Head of caudate nucleus (tissue), 42 donors: ENCODE measurements at regions not wholly inside any gene's neighbourhood (a gene's known extent, or its start where the extent isn't known, plus 50 kb on each side); places are given as distances from the start of the nearest gene placed in this dataset.
A peak's percentile ranks its signal among the peaks of the same experiment; 100 is the strongest.
"Not testable (repeated sequence)": the region's sequence is repeated elsewhere in the genome, so short reads cannot be mapped to it uniquely, and the experiment has no call there.

ENCODE experiments used
- DNase-seq, 42 donors: peaks; one replicate each; pipeline versions ENCODE4 v3.0.0 to v3.0.0-alpha.2; 2020 to 2021; ENCODE audit warnings: mixed read lengths in 7 of 42
- intact Hi-C: fragments of 100-400 bp; cut with DNase I; formaldehyde crosslinking; loops from one replicate; pipeline ENCODE4 v1.15.0; 2022

DNA sequence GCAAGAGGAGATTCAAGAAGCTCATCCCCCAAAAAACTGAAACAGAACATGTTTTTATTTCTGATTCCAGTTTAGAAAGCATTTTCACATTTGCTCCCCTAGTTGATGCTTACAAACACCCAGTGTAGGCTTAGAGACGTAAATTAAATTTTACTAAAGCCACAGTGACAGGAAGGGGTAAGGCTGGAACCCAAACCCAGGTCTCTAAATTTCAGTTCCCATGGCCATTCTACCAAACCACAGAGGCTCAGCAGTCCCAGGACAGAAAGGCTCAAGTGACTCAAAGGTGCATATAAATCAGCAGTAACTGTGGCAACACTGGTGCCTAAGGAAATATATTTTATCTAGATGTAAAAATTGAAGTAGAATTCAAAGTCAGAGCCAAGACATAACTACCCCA, 128.7 kb downstream of the CEP120 start:
- intact Hi-C loops: no loop called here
- no peak for DNase-seq

- intact Hi-C loops: no loop called here
Measured at GRCh38 chr5:123289210-123289609, 134.0 kb downstream of the CEP120 start.

GRCh38 chr5:123287881-123288280, 135.3 kb downstream of the CEP120 start:
- intact Hi-C loops: no loop called here

More at GRCh38 chr5:123289210-123289609, 134.0 kb downstream of the CEP120 start:
- DNase-seq: no peak

DNA sequence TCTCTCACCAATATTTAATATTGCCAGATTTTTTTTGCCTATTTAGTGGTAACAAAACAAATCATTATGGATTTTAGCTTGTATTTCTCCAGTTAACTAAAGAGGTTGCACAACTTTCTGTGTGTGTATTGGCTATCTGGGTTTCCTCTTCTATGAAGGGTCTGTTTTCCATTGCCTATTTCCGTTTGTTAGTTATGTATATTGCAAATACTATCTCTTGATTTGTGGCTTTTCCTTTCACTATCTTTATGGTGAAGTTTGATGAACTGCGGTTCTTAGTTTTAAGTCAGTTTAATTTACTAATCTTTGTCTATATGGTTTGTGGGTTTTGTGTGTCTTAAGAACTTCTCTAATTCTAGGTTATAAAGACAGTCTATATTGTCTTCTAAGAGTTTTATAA, 136.3 kb downstream of the CEP120 start:
- intact Hi-C loops: no loop called here
- no peak for DNase-seq

More at GRCh38 chr5:123287881-123288280, 135.3 kb downstream of the CEP120 start:
- DNase-seq: no peak

DNA sequence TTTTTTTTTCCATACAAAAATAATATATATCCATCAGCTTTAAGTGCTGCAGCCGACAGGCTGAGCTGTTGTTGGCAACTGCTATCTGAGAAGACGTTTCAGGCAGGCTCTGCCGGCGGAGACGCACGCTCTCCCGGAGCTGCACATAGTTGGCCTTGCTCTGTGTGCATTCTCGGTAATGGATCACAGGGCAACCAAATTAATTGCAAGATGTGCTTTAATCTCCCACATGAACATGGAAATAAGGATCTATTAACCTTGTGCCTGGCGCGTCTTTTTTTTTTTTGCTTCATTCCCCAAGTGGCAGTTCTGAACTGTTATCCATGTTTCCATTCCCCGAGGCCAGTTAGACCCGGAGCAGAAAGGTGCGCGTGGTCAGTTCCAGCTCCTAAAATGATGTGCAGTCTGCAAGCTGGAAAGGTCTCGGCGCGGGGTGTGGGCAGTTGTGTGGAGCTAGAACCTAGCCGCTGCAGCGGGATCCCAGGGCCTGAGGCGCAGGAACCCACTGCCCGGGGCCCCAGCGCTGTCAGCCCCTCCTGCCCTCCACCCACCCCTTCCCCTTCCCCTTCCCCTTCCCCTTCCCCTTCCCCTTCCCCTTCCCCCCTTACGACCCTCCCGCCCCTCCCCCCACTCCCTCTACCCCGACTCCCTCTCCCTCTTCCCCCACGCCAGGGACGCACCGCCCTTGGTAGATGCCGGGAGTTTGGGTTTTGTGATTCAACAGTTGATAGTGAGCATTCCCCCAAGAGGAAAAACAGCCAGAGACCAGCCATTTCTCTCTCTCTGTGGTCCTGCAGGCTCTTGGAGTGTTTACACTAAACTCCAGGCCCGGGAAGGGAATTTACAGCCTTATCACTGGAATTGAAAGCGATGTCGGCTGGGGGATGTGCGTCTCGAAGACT, 137.8 kb downstream of the CEP120 start:
- DNase-seq: peak in 30 of 42 donors; percentile 2 to 62 (median 22)
- intact Hi-C loops: no loop called here

DNA sequence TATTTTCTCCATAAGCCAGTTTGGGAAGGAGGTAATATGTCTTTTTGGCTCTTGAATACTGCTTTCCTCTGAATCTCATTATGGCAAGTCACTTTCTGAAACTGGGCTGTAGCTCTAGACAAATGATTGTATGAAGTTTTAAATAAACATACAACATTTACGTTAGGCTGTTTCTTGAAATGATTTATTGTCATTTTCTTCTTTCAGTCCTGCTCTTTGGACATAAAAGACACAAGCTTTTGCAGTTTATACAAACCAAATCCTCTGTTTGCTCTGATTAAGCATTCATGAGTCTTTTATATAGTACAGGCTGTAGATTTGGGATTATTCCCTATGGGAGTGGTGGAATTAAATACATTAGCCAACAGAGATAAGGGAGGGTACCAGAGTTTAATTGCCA, 139.7 kb downstream of the CEP120 start:
- DNase-seq: no peak
- intact Hi-C loops: no loop called here

GRCh38 chr5:123283031-123283430, 140.2 kb downstream of the CEP120 start:
- intact Hi-C loops: no loop called here
- DNase-seq: no peak

GRCh38 chr5:123282444-123282843, 140.8 kb downstream of the CEP120 start:
- no peak for DNase-seq
- intact Hi-C loops: no loop called here

GRCh38 chr5:123280854-123281253, 142.3 kb downstream of the CEP120 start:
- intact Hi-C loops, DNase-seq: not testable (repeated sequence)

DNA sequence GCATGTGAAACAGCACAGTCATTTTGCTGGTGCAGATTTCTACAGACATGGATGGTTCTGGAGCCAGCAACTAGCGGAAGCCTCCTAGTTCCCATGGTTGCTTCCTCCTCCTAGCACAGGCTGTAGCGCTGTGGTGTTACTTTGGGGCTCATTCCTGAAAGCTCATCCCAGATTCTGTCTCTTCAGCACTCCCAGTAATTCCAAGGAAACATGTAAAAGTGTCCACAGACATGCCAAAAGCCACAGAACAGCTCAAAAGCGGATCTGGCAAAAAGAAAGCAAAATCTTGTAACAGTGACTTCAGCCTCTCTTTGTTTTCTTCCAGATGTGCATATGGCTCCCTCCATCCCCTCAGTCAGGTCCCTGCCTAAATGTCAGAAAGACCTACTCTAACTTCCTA, 144.1 kb downstream of the CEP120 start:
- no peak for DNase-seq
- intact Hi-C loops: no loop called here

DNA sequence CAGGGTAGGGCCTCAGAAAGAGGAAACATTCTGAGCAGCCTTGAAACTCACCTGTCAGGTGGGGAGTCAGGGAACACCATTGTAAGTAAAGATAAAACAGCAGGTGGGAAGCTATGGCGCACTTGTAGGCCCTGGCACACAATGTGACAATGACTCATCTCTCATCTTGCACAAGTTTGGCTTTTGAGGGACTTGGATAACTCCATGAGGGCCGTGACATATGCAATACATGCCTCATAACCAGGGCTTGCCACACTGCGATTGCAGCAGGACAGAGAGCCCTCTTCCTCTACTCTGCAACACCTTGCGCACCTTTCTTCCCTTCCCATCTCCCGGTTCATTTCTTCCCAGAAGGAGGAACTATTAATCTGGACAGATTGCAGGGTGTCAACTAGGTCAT, 144.9 kb downstream of the CEP120 start:
- no peak for DNase-seq
- intact Hi-C loops: no loop called here

DNA sequence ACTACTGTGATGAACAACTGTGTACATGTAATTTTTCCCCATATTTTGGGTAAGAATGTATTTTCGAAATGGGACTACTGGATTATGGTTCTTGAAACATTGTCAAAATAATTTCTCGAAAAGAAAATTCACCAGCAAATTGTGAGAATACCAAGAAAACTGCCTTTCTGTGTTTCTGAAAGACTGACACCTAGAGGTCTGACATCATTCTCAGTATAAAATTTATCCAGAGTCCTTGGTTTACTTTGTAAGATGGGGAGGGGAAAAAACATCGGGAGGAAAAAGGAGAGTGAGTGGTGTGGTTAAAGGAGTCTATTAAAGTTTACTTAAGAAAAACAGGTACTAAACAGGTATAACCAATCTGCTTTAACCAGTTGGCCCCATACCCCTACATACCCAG, 149.2 kb downstream of the CEP120 start:
- intact Hi-C loops: no loop called here
- no peak for DNase-seq

DNA sequence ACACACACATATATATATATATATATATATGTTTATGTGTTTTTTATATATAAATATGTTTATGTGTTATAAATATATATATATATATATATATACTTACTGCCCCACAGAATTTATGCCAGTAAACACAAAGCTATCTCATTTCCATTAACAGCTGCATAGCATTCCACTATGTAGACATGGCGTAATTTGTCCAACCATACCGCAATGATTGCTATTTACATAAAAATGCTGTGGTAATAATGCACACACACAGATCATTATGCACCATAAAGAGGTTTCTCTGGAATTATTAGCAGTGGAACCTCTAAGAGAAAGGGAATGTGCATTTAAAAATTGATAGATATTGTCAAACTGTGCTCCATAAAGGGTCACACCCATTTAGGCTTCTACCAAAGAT, 150.1 kb downstream of the CEP120 start:
- intact Hi-C loops: no loop called here
- no peak for DNase-seq

DNA sequence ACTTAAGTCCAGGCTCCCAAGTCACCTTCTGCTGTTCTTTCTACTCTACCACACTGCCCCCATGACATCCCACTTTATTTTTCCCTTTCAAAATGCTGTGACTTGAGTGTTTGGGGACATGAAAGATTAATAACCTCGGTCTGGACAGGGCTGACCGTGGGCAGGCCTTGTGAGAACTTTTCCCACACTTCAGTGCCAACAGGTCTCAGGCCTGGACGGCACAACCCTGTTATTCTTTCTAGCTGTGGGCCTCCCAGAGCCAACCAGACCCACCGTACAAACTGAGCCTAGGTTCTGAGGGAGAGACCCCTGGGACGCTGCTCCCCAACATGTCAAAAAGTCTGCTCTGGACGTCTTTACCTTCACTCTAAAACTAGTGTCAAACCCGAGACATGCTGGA, 153.4 kb downstream of the CEP120 start:
- intact Hi-C loops: no loop called here
- no peak for DNase-seq

GRCh38 chr5:123269436-123269835, 153.8 kb downstream of the CEP120 start:
- no peak for DNase-seq
- intact Hi-C loops: no loop called here

GRCh38 chr5:123266365-123266764, 156.8 kb downstream of the CEP120 start:
- no peak for DNase-seq
- intact Hi-C loops: no loop called here

DNA sequence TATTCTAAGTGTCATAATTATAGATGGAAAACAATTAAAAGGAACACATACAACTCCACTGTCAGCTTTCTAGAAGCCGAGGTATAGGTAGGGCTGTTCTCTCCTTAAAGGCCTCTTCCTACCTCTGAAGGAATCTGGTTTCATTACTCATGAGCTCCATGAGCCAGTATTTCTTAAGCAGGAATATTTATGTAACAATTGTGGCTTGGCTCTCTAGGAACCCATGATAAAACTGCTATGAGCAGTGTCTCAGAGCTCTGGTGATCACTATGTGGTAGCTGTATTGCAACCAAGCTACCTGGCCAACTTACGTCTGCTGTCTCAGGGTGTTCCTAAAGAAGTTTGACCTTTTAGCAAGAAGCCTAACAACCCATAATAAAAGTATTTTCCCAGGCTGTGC, 157.7 kb downstream of the CEP120 start:
- no peak for DNase-seq
- intact Hi-C loops: no loop called here

- DNase-seq: no peak
- intact Hi-C loops: no loop called here
Measured at GRCh38 chr5:123264394-123264793, 158.8 kb downstream of the CEP120 start.

GRCh38 chr5:123263859-123264258, 159.3 kb downstream of the CEP120 start:
- DNase-seq: no peak
- intact Hi-C loops: no loop called here

DNA sequence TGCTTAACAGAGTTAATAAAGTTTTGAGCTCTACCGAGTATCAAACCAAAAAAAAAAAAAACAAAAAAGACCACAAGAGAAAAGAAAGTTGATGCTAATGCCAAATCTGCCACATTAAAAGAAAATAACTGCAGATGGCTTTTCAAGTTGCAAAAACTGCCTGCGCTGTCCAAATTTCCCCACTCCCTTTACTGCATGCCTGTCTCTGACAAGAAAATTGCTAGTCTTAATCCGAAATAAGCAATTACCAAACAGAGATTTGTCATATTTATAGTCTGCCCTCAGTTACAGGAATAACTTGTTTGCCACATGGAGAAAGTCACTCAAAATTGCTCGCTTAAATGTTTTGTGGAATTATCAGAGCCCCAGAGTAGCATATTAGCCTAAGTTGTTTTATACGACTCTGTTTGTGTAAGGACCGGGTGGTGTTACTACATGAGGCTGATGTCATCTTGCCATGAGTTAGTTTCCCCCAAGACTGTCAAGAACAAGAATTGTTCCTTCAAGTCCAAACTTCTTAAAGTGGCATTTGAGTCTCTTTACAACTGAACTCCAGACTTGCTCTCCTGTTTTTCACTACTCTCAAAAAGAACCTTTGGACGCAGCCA, 160.9 kb downstream of the CEP120 start:
- intact Hi-C loops: no loop called here
- DNase-seq: no peak

- intact Hi-C loops: no loop called here
Measured at GRCh38 chr5:123261752-123262151, 161.5 kb downstream of the CEP120 start.

More at GRCh38 chr5:123261752-123262151, 161.5 kb downstream of the CEP120 start:
- DNase-seq: no peak
